HG03520 (cell line): ENCODE measurements at regions not wholly inside any gene's neighbourhood (a gene's known extent, or its start where the extent isn't known, plus 50 kb on each side); places are given as distances from the start of the nearest gene placed in this dataset.

Experiments used
- ATAC-seq: cut with Tn5 transposase; IDR thresholded peaks from one replicate; pipeline ENCODE4 v1.9.1; 2021; ENCODE audit warnings: mild to moderate bottlenecking, moderate library complexity; ENCODE audit not compliant: unreplicated experiment

GRCh38 chr3:135849827-135850226, 115.7 kb upstream of the PPP2R3A start:
- no peak for ATAC-seq

- ATAC-seq: no peak
Measured at GRCh38 chr3:135851201-135852081, 114.1 kb upstream of the PPP2R3A start.

GRCh38 chr3:135853981-135854380, 111.5 kb upstream of the PPP2R3A start:
- no peak for ATAC-seq

GRCh38 chr3:135860761-135861160, 104.8 kb upstream of the PPP2R3A start:
- no peak for ATAC-seq

GRCh38 chr3:135862361-135862760, 103.2 kb upstream of the PPP2R3A start:
- no peak for ATAC-seq

GRCh38 chr3:135864060-135864459, 101.5 kb upstream of the PPP2R3A start:
- no peak for ATAC-seq

- no peak for ATAC-seq
Measured at GRCh38 chr3:135865085-135865484, 100.4 kb upstream of the PPP2R3A start.

- no peak for ATAC-seq
Measured at GRCh38 chr3:135865553-135865952, 100.0 kb upstream of the PPP2R3A start.

- ATAC-seq: no peak
Measured at GRCh38 chr3:135867911-135868310, 97.6 kb upstream of the PPP2R3A start.

GRCh38 chr3:135868801-135869200, 96.7 kb upstream of the PPP2R3A start:
- ATAC-seq: no peak

- ATAC-seq: no peak
Measured at GRCh38 chr3:135869439-135870105, 96.0 kb upstream of the PPP2R3A start.

GRCh38 chr3:135871311-135871710, 94.2 kb upstream of the PPP2R3A start:
- ATAC-seq: no peak

- no peak for ATAC-seq
Measured at GRCh38 chr3:135874035-135874434, 91.5 kb upstream of the PPP2R3A start.

- ATAC-seq: no peak
Measured at GRCh38 chr3:135878501-135878900, 87.0 kb upstream of the PPP2R3A start.

- ATAC-seq: no peak
Measured at GRCh38 chr3:135885885-135886284, 79.6 kb upstream of the PPP2R3A start.

GRCh38 chr3:135887220-135887619, 78.3 kb upstream of the PPP2R3A start:
- no peak for ATAC-seq

GRCh38 chr3:135889443-135889842, 76.1 kb upstream of the PPP2R3A start:
- no peak for ATAC-seq

- ATAC-seq: no peak
Measured at GRCh38 chr3:135891121-135891520, 74.4 kb upstream of the PPP2R3A start.

- ATAC-seq: no peak
Measured at GRCh38 chr3:135895106-135895733, 70.3 kb upstream of the PPP2R3A start.

GRCh38 chr3:135895734-135896121, 69.8 kb upstream of the PPP2R3A start:
- no peak for ATAC-seq

GRCh38 chr3:135896613-135897012, 68.9 kb upstream of the PPP2R3A start:
- no peak for ATAC-seq

- no peak for ATAC-seq
Measured at GRCh38 chr3:135897715-135898114, 67.8 kb upstream of the PPP2R3A start.
